ENCODE measurements at regions not wholly inside any gene's neighbourhood (a gene's known extent, or its start where the extent isn't known, plus 50 kb on each side); places are given as distances from the start of the nearest gene placed in this dataset.

DNA sequence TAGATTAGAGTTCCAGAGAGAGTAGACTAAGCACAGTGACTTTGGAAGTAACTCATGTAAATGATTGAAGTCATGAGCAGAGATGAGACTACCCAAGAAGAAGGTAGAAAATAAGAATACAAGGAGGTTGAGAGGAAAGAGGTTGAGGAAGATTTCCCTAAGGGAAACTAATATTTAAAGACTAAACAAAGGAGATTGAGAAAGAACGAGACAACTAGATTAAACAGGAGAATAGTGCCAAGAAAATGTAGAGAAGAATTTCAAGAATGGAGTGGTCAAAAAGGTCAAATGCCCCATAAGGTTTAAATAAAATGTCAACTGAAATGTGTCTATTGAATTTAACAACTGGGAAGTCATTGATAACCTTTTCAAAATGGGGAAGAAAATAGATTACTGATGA lies 59.0 kb downstream of the RPS29 start:
- no peak for DNase-seq (ENCODE audit: low read depth)

DNA sequence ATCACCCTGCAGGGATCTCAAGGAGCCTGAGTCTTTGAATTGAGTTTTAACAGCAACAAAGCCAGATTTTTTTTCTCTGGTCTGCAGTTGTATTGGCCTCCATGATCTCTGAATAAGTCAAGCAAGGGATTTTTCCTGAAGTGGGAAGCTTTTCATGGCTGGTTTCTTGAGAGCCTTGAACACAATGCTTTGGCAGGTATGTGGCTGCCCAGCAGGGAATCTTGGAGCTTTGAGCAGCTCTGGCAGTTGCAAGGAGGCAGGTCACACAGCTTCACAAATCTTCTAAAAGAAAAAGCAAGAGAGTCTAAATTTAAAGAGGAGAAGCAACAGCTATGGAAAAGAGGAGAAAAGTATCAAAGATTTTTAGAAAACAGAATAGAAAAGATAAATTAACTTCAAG lies 60.1 kb downstream of the RPS29 start:
- no peak for DNase-seq (ENCODE audit: low read depth)

GRCh38 chr14:49516286-49516685 lies 69.9 kb downstream of the RPS29 start:
- DNase-seq (ENCODE audit: low read depth) = no peak

DNA sequence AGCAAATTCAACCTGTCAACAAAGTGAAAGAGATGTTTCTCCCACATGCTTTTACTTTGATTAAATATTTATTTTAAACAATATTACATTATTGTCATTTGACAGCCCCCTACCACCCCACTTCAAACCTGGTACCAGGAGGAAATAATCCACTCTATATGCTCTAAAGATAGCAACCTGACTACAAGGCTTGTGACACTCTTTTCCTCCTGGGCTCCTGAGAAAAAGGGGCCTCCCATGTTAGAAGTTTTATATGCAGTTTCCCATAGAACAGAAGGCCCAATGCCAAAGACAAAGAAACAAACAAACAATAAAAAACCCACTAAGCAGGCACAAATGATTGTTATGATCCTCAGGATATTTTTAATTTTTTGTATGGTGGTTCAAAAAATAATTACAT lies 73.6 kb downstream of the RPS29 start:
- DNase-seq (ENCODE audit: low read depth) = no peak

GRCh38 chr14:49512147-49512551 lies 74.0 kb downstream of the RPS29 start:
- DNase-seq (ENCODE audit: low read depth) = peak; percentile 35

DNA sequence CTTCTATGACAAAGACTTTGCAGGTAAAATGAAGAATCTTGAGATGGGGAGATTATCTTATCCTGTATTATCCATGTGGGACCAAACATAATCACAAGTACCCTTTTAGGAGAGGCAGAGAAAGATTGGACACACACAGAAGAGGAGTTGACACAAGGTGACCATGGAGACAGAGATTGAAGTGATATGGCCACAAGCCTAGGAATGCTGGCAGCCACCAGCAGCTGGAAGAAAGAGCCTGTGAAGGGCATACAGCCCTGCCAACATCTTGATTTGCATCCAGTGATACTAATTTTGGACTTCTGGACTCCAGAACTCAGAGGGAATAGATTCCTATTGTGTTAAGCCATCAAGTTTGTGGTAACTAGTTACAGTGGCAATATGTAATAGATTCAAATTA lies 78.1 kb downstream of the RPS29 start:
- no peak for DNase-seq (ENCODE audit: low read depth)

- DNase-seq (ENCODE audit: low read depth) = no peak
Measured at GRCh38 chr14:49506650-49507049, 79.5 kb downstream of the RPS29 start.

DNA sequence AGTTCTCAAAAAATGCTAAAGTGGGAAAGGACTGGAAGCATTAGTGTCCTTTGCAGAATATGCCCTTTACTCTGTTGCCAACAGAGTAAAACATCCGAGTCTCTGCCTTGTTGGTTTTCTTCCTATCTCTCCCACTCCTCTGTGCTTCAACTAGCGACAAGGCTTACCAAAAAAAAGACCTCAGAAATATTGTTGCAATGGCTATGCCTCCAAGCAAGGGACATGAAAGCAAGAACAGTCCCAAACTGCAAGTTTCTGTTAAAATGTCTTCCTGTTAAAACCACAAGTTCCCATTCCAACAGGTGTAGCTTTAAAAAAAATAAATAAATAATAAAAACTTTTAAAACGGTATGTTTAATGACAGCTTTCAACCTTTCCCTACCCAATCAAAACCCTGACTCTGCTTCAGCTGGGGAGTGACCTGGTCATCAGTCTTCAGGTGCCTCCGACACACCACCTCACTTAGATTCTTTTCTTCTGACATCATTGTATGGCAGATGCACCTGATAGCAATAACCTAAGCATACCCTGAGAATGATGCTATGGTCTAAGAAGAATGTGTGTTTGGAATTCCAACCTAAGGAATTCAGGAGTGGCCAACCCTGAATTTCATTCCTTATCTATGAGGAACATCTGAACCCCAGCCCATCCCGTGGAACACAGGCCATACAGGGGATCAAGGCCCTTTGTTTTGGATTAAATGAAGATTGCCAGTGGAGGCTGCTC lies 81.0 kb downstream of the RPS29 start:
- no peak for DNase-seq (ENCODE audit: low read depth)

- DNase-seq (ENCODE audit: low read depth) = peak; percentile 28
Measured at GRCh38 chr14:49497725-49498348, 88.3 kb downstream of the RPS29 start.

DNA sequence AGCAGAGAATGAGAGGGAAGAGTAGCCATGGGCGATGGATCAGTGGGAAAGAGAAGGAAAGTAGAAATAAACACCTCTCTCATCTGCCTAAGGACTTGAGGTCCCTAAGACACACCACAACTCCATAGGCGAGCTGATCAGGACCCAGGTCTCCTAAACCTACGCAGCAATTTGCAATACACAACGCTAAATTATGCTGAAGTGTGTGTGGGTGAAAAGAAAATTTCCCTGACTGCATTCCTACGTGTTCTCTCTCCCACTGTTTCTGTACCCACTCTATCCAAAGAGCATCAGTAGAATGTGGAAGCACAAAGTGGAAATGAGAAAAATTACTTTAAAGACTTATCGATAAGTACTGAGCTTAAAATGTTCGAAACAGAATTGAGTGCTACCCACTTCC lies 88.9 kb downstream of the RPS29 start:
- DNase-seq (ENCODE audit: low read depth) = no peak

GRCh38 chr14:49494836-49495235 lies 91.3 kb downstream of the RPS29 start:
- DNase-seq (ENCODE audit: low read depth) = no peak

GRCh38 chr14:49493557-49493956 lies 92.6 kb downstream of the RPS29 start:
- DNase-seq (ENCODE audit: low read depth) = no peak

DNA sequence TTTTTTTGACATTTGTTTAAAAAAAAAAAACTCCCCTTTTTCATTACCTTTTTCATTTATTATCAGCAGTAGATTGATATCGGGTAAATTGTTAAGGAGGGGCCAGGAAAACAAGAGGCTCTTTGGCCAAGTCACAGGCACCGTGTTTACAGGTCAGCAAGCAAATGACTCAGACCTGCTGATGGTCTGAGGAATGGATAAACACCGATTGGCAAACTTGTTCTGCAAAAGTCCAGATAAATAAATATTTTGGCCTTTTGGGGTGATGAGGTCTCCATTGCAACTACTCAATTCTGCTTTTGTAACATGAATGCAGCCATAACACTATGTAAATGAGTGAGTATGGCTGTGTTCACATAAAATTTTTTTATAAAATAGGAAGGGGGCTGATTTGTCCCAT lies 94.0 kb downstream of the RPS29 start:
- DNase-seq (ENCODE audit: low read depth) = no peak

- DNase-seq (ENCODE audit: low read depth) = no peak
Measured at GRCh38 chr14:49489341-49489740, 96.8 kb downstream of the RPS29 start.

- DNase-seq (ENCODE audit: low read depth) = no peak
Measured at GRCh38 chr14:49487238-49487637, 98.9 kb downstream of the RPS29 start.

GRCh38 chr14:49485290-49485689 lies 100.9 kb downstream of the RPS29 start:
- no peak for DNase-seq (ENCODE audit: low read depth)

DNA sequence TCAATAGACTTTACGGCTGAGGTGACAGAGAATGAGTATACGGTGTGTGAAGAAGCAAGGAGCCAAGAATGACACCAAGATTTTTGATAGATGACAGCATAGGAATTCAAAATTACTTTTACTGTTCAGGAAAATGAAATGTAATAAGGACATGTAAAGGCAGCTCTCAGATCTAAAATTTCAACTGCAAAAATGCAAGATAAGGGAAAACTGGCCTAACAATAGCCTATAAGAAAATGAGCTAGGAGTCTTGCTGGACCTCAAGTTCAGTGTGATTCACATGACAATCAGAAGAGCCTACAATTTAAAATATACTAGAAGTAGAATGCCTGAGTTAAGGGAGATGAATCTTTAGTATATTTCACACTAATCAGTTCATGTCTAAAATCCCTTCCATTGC lies 102.0 kb downstream of the RPS29 start:
- DNase-seq (ENCODE audit: low read depth) = no peak

GRCh38 chr14:49483268-49483667 lies 102.9 kb downstream of the RPS29 start:
- DNase-seq (ENCODE audit: low read depth) = no peak

DNA sequence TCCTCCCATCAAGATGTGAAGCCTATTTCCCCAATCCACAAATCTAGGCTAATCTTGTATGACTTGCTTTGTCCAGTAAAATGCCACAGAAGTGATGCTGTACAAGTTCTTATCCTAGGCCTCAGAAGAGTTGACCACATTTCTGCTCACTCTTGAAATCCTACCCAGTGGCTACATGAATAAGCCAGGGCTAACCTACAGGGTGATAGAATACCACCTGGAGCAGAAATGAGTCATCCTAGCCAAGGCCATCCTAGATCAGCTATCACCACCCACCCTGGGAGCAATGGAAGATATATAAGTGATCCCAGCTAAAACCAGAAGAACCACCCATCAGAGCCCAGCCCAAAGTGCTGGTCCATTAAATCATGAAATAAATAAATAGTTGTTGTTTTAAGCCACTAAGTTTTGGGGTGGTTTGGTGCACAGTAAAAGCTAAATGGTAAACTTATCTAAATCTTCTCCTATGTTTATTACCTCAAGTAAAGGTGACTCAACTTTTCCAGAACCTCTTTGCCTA lies 105.1 kb downstream of the RPS29 start:
- DNase-seq (ENCODE audit: low read depth) = no peak

DNA sequence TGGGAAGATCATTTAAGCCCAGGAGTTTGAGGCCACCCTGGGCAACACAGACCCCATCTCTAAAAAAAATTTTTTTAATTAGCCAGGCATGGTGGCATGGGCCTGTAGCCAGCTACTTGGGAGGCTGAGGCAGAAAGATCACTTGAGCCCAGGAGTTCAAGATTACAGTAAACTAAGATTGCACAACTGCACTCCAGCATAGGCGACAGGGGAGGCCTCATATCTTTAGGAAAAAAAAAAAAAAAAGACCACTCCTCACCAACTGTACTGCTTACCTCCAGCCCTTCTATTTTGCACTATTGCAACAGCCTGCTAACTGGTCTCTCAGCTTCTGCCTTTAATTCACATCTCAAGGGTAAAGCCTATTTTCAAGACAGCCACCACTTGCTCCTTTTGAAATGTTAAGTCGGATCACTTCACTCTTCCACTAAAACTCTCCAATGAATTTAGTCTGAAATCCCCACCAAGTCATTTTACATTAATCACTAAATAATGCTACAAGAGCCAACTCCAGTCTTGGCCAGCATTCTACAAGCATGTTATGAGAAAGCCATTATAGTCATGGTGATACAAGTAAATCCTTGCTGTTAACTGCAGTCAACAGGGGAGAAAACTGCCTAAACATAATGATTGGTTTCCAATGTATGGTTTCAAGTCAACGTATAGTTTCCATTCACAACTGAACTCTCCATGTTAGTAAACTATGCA lies 106.0 kb downstream of the RPS29 start:
- DNase-seq (ENCODE audit: low read depth) = no peak

GRCh38 chr14:49479432-49479831 lies 106.7 kb downstream of the RPS29 start:
- DNase-seq (ENCODE audit: low read depth) = no peak

GRCh38 chr14:49478784-49479183 lies 107.4 kb downstream of the RPS29 start:
- no peak for DNase-seq (ENCODE audit: low read depth)

DNA sequence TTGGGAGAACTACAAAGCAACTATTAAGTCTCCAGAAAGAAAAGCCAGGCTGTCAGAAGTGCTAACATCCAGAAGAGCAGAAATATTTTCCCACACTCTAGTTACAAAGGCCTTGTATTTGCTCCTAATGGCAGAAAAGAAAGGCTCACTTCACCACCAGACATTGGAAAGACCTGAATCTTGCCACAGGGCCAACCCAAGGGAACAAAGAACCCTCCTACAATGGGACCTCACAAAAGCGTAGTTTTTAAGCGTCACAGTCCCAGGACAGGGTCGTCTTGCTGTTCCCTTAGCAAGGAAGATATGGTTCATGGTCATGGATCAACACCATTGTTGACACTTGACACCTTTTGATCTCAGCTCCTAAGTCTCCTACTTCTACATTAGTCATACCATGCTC lies 119.1 kb downstream of the RPS29 start:
- no peak for DNase-seq (ENCODE audit: low read depth)

All from GM04504 (cell line).